ENCODE measurements at regions not wholly inside any gene's neighbourhood (a gene's known extent, or its start where the extent isn't known, plus 50 kb on each side); places are given as distances from the start of the nearest gene placed in this dataset.

DNA sequence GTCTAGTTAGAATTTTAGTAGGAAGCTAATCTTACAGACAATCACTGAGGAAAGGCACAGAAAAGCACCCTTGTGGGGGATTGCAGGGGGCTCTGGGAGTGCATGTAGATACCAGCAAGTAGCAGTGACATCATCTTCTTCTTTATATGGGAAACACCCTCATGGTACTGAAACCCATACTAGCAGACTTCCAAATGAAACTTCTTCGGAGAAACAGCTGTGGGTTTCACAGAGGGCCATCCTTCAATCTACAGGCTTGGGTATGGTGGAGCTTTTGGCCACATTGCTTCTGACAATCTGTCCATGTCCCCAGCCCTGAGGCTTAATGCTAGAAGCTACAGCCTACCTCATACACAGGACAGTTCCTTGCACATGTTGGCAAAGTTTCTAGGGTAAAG is 165.2 kb upstream of the NFIB start:
- H3K27me3 Mint-ChIP-seq (ENCODE audit: low read depth) = no peaks in the 10 kb centered on the region

GRCh38 chr9:14478175-14479162 is 164.5 kb upstream of the NFIB start:
- Mint-ChIP-seq H3K36me3 (no peaks in the 10 kb centered on the region), H3K4me1 (peaks cover 8% of the 10 kb centered on the region), H3K27ac (no peak overlapping the region), H3K27me3 (ENCODE audit: low read depth) (no peaks in the 10 kb centered on the region), H3K9me3 (peaks cover 3% of the 10 kb centered on the region), H3K4me3 (no peak overlapping the region)
- no peak for TF ChIP-seq CTCF (IDR thresholded peaks at IDR 0.05; ENCODE audit: unreplicated experiment)
- no peak for DNase-seq (ENCODE audit: low spot score in 2 of 2, unreplicated experiment in 2 of 2)

More for the DNA sequence above, 165.2 kb upstream of the NFIB start:
- no peak overlapping the region for H3K4me3 Mint-ChIP-seq
- peaks cover 3% of the 10 kb centered on the region for H3K9me3 Mint-ChIP-seq
- H3K36me3 Mint-ChIP-seq = no peaks in the 10 kb centered on the region
- H3K4me1 Mint-ChIP-seq = peaks cover 8% of the 10 kb centered on the region
- H3K27ac Mint-ChIP-seq = no peak overlapping the region
- no peak for DNase-seq (ENCODE audit: low spot score in 2 of 2, unreplicated experiment in 2 of 2)
- no peak for TF ChIP-seq CTCF (IDR thresholded peaks at IDR 0.05; ENCODE audit: unreplicated experiment)

DNA sequence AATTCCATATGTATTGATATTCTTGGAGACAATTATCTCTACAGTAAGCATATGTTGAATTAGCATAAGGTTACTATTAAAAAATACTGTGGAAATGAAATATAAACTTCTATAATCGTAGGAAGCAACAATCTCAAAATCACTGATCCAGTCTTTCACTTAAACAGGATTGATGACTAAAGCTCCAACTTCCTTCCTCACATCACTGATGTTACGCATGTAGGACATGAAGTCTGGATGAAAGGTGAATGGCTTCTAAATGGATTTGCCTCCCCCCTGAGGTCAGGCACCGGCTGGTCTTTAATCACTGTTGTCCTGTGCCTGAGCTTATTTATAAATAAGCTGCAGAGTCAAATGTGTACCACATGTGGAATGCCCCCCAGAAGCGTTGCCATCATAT is 157.1 kb upstream of the NFIB start:
- H3K36me3 Mint-ChIP-seq = no peaks in the 10 kb centered on the region
- no peak overlapping the region for H3K4me3 Mint-ChIP-seq
- no peak for TF ChIP-seq CTCF (IDR thresholded peaks at IDR 0.05; ENCODE audit: unreplicated experiment)
- no peak overlapping the region for H3K27ac Mint-ChIP-seq
- no peaks in the 10 kb centered on the region for H3K4me1 Mint-ChIP-seq
- no peaks in the 10 kb centered on the region for H3K9me3 Mint-ChIP-seq
- peaks cover 8% of the 10 kb centered on the region for H3K27me3 Mint-ChIP-seq (ENCODE audit: low read depth)
- DNase-seq (ENCODE audit: low spot score in 2 of 2, unreplicated experiment in 2 of 2) = no peak

DNA sequence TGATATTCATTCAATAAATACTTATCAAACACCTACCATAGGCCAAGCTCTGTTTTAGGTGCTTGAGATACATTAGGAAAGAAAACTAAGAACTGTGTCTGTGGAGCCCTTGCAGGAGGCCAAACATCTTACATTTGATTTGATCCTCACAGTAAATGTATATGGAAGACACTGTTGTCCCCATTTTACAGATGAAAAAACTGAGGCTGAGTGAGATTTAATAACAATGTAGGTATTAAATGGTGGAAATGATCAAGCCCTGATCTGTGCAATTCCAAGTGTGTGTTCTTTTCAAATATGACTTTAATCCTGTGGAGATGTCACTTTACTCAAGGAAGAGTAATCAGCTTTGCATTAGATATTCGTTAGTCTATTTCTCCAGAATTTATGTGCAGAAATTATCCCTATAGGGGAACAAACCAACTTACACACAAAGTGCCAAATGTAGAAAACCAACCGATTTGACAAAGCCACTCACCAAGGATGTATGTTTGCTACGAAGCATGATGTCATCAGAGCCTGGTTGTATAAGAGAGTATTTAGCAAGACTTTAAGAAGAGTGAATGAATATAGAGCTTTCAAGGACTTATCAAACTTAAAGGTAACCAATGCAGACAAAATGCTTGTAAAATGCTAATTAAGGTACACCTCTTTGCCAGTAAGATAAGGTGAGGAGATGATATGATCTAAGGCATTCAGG is 153.9 kb upstream of the NFIB start:
- peaks cover 8% of the 10 kb centered on the region for H3K27me3 Mint-ChIP-seq (ENCODE audit: low read depth)
- no peak overlapping the region for H3K27ac Mint-ChIP-seq
- no peaks in the 10 kb centered on the region for H3K36me3 Mint-ChIP-seq
- H3K9me3 Mint-ChIP-seq = no peaks in the 10 kb centered on the region
- no peak for TF ChIP-seq CTCF (IDR thresholded peaks at IDR 0.05; ENCODE audit: unreplicated experiment)
- DNase-seq (ENCODE audit: low spot score in 2 of 2, unreplicated experiment in 2 of 2) = no peak
- no peaks in the 10 kb centered on the region for H3K4me1 Mint-ChIP-seq
- no peak overlapping the region for H3K4me3 Mint-ChIP-seq

DNA sequence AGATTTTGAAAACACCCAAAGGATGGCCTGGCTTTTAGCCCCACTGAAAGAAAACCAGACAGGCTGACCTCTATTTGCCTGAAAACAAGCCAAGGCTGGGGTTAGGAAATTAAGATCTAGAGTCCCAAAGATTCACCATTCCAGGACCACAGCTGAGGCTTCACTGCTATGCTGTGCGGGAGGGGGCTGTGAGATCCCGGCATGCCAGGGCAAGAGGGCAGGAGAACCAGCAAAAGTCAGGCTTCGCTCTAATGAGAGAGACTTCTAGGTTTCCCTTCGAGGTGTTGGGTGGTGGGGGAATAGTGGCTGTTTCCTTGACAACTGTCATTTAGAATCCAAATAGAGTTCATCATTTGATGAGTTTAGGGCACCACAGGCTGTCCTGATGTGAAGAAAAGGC is 152.9 kb upstream of the NFIB start:
- Mint-ChIP-seq H3K36me3 (no peaks in the 10 kb centered on the region), H3K27me3 (ENCODE audit: low read depth) (peaks cover 8% of the 10 kb centered on the region)

More for the DNA sequence above, 152.9 kb upstream of the NFIB start:
- H3K27ac Mint-ChIP-seq = no peak overlapping the region
- no peak overlapping the region for H3K4me3 Mint-ChIP-seq
- no peaks in the 10 kb centered on the region for H3K4me1 Mint-ChIP-seq
- H3K9me3 Mint-ChIP-seq = no peaks in the 10 kb centered on the region
- DNase-seq (ENCODE audit: low spot score in 2 of 2, unreplicated experiment in 2 of 2) = no peak
- no peak for TF ChIP-seq CTCF (IDR thresholded peaks at IDR 0.05; ENCODE audit: unreplicated experiment)
